Aorta (tissue), 5 donors: ENCODE measurements at regions not wholly inside any gene's neighbourhood (a gene's known extent, or its start where the extent isn't known, plus 50 kb on each side); places are given as distances from the start of the nearest gene placed in this dataset.

ENCODE experiments used
- ATAC-seq: fragments of 200-7000 bp; cut with Tn5 transposase; one replicate; pipeline ENCODE4 v1.9.1; 2022; ENCODE audit warnings: moderate library complexity; ENCODE audit not compliant: low FRiP score
- DNase-seq, 2 donors: peaks; one replicate each; pipeline ENCODE4 v3.0.0-alpha.2; 2020
- H3K27ac ChIP-seq, 2 donors: one replicate each; pipeline ENCODE4 v1.5.1; 2013; ENCODE audit warnings: low read length in 2 of 2, mild to moderate bottlenecking in 2 of 2, moderate library complexity in 2 of 2, control low read depth in 1 of 2, inconsistent platforms in 1 of 2, low read depth in 1 of 2
- H3K27me3 ChIP-seq, 2 donors: one replicate each; pipeline ENCODE4 v1.6.1; 2013; ENCODE audit warnings: control low read depth in 1 of 2, low read length in 1 of 2, mild to moderate bottlenecking in 1 of 2, moderate library complexity in 1 of 2; ENCODE audit not compliant: insufficient read depth in 2 of 2, control insufficient read depth in 1 of 2
- H3K36me3 ChIP-seq, 2 donors: one replicate each; pipeline ENCODE4 v1.6.1; 2013; ENCODE audit warnings: control low read depth in 1 of 2, low read length in 1 of 2, mild to moderate bottlenecking in 1 of 2; ENCODE audit not compliant: insufficient read depth in 2 of 2, control insufficient read depth in 1 of 2
- H3K4me1 ChIP-seq, 2 donors: one replicate each; pipeline ENCODE4 v1.6.1; 2013; ENCODE audit warnings: low read length in 2 of 2, control low read depth in 1 of 2, mild to moderate bottlenecking in 1 of 2, moderate library complexity in 1 of 2; ENCODE audit not compliant: insufficient read depth in 2 of 2, control insufficient read depth in 1 of 2
- H3K4me3 ChIP-seq, 2 donors: one replicate each; pipeline ENCODE4 v1.5.1; 2013; ENCODE audit warnings: low read length in 2 of 2, control low read depth in 1 of 2, mild to moderate bottlenecking in 1 of 2
- H3K9me3 ChIP-seq: one replicate; pipeline ENCODE4 v1.6.1; 2013; ENCODE audit warnings: mild to moderate bottlenecking, low read length; ENCODE audit not compliant: control insufficient read depth
- WGBS, 2 donors: extraction: QIAGEN DNeasy Blood & Tissue Kit; methylation state at CpG; one replicate each; pipeline ENCODE4 v1.1.7; 2013; 5-methylcytosine and 5-hydroxymethylcytosine counted together
- intact Hi-C, 2 donors: fragments of 100-400 bp; cut with DNase I; formaldehyde crosslinking; loops; one replicate each; pipeline versions ENCODE4 v1.14.2 to v1.15.0; 2022
- donor health status: healthy with polysubstance abuse.
- donor health status: Bipolar disorder and iron deficiency.
- donor health status: DM: no; HTN: no; CAD: no.
- donor health status: DM: no; HTN: no; CAD: no.
- donor health status: DM: yes; HTN: yes; CAD: no.

- H3K36me3 ChIP-seq, result no peaks in the 10 kb centered on the region
- peaks cover 0 to 3% of the 10 kb centered on the region in 2 donors for H3K4me1 ChIP-seq
- intact Hi-C loops, result no loop called here
- 78 to 79% methylated on average over 8 of the region's 8 CpGs for WGBS, 2 donors
- no peak overlapping the region for H3K27ac ChIP-seq
- DNase-seq, result no peak
- no peaks in the 10 kb centered on the region for H3K9me3 ChIP-seq
- no peaks in the 10 kb centered on the region for H3K27me3 ChIP-seq
- H3K4me3 ChIP-seq, result no peak overlapping the region
- ATAC-seq, result no peak
Measured at GRCh38 chr5:68648944-68649857, 433.6 kb downstream of the PIK3R1 start.

DNA sequence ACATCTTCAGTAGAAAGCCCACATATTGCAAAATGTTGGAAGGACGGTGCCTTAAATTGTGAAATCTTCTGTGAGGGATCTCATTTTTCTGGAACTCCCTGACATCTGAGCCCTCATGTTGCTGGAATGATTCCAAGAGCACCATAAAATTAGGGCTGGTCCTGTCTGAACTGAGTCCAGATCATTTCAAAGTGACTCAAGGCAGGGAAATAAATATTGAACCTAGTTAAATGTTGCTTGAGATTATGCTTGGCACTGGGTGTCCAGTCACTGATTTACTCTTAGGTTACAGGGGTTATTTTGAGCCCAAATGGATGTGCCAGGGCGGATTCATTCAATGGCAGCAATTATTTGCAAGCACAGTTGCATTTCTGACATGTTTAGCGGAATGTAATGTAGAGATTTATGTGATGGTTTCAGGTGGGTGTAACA, 437.0 kb downstream of the PIK3R1 start:
- H3K4me1 ChIP-seq, result peaks cover 0 to 3% of the 10 kb centered on the region in 2 donors
- intact Hi-C loops, result no loop called here
- no peak overlapping the region for H3K4me3 ChIP-seq
- peak; percentile 44 for ATAC-seq
- H3K27me3 ChIP-seq, result no peaks in the 10 kb centered on the region
- no peak overlapping the region for H3K27ac ChIP-seq
- DNase-seq, result no peak
- no peaks in the 10 kb centered on the region for H3K36me3 ChIP-seq
- WGBS, 2 donors, result 35 to 41% methylated on average over 3 of the region's 3 CpGs
- no peaks in the 10 kb centered on the region for H3K9me3 ChIP-seq

- ATAC-seq (no peak), DNase-seq (no peak)
- H3K27ac ChIP-seq, result no peak overlapping the region
- intact Hi-C loops, result no loop called here
- no peaks in the 10 kb centered on the region for H3K36me3 ChIP-seq
- no peak overlapping the region for H3K4me3 ChIP-seq
- no peaks in the 10 kb centered on the region for H3K27me3 ChIP-seq
- H3K4me1 ChIP-seq, result peaks cover 0 to 3% of the 10 kb centered on the region in 2 donors
- no peaks in the 10 kb centered on the region for H3K9me3 ChIP-seq
Measured at GRCh38 chr5:68653471-68653870, 437.9 kb downstream of the PIK3R1 start.

DNA sequence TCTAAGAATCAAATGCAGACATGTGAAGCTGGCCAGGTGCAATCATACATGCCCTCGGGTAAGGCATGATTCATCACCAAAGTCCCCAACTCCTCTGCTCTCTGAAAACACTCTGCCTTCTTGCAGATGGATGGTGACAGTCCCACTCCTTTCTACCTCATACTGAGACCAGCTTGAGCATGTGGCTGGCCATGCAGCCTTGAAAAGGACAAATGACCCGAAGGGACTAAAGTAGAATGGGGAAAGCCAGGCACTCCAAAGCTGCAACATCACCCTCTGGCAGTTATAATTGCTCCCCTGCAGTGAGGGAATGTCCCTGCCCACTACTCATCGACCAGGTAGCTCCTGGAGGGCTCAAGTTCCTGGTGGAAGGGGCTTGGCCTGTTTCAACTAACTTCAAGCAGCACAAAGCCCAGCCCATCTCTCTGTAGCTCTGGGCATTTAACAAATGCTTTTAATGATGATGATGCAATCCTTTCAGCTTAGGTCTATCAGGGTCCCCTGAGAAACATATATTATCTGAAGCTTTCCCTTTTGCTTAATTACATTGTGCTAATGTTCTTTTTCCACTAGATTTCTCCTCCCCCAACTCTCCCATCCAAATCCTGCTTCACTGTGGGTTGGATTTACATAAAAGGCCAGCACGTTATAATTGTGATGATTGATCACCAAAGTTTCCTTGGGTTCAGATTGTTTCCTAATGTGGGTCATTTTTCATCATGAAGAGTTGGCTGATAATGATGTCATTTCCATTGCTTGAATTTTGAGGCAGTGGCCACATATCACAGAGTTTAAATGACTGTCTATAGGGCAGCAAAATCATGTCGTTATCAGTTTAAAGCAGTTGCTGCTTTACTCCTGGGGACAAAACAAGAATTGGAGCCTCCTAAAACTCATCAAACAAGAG, 436.5 kb upstream of the SLC30A5 start:
- H3K27ac ChIP-seq, result no peak overlapping the region
- intact Hi-C loops, result no loop called here
- ATAC-seq (peak; percentile 68), DNase-seq (no peak)
- WGBS, 2 donors, result 60 to 62% methylated on average over 5 of the region's 5 CpGs
- peaks cover 0 to 3% of the 10 kb centered on the region in 2 donors for H3K4me1 ChIP-seq
- H3K9me3 ChIP-seq, result no peaks in the 10 kb centered on the region
- no peaks in the 10 kb centered on the region for H3K36me3 ChIP-seq
- H3K4me3 ChIP-seq, result no peak overlapping the region
- no peaks in the 10 kb centered on the region for H3K27me3 ChIP-seq

GRCh38 chr5:68658810-68659372, 434.9 kb upstream of the SLC30A5 start:
- DNase-seq, result no peak
- Histone ChIP-seq H3K9me3 (no peaks in the 10 kb centered on the region), H3K27me3 (no peaks in the 10 kb centered on the region), H3K4me3 (no peak overlapping the region), H3K36me3 (no peaks in the 10 kb centered on the region), H3K4me1 (no peaks in the 10 kb centered on the region), H3K27ac (no peak overlapping the region)
- intact Hi-C loops, result no loop called here
- ATAC-seq, result no peak
- 96 to 97% methylated on average over 4 of the region's 4 CpGs for WGBS, 2 donors

- Histone ChIP-seq H3K27ac (no peak overlapping the region), H3K36me3 (no peaks in the 10 kb centered on the region), H3K9me3 (no peaks in the 10 kb centered on the region), H3K4me3 (no peak overlapping the region), H3K4me1 (no peaks in the 10 kb centered on the region), H3K27me3 (no peaks in the 10 kb centered on the region)
- ATAC-seq (no peak), DNase-seq (no peak)
- intact Hi-C loops, result no loop called here
- WGBS, 2 donors, result 63 to 70% methylated on average over 3 of the region's 3 CpGs
Measured at GRCh38 chr5:68659881-68660280, 433.9 kb upstream of the SLC30A5 start.

- no peak for DNase-seq
Measured at GRCh38 chr5:68661237-68661636, 432.6 kb upstream of the SLC30A5 start.

GRCh38 chr5:68662804-68663307, 431.0 kb upstream of the SLC30A5 start:
- peaks cover 2% of the 10 kb centered on the region for H3K9me3 ChIP-seq
- DNase-seq, result no peak
- H3K4me3 ChIP-seq, result no peak overlapping the region
- no peak overlapping the region for H3K27ac ChIP-seq
- intact Hi-C loops, result no loop called here
- no peaks in the 10 kb centered on the region for H3K27me3 ChIP-seq
- ATAC-seq, result no peak
- no peaks in the 10 kb centered on the region for H3K36me3 ChIP-seq
- no peaks in the 10 kb centered on the region for H3K4me1 ChIP-seq

More at GRCh38 chr5:68661237-68661636, 432.6 kb upstream of the SLC30A5 start:
- WGBS, 2 donors, result 92 to 97% methylated on average over 2 of the region's 2 CpGs
- H3K4me3 ChIP-seq, result no peak overlapping the region
- ATAC-seq, result no peak
- no peaks in the 10 kb centered on the region for H3K36me3 ChIP-seq
- H3K9me3 ChIP-seq, result no peaks in the 10 kb centered on the region
- no peaks in the 10 kb centered on the region for H3K4me1 ChIP-seq
- intact Hi-C loops, result no loop called here
- no peak overlapping the region for H3K27ac ChIP-seq
- no peaks in the 10 kb centered on the region for H3K27me3 ChIP-seq
